Lower leg skin (tissue), 3 donors: ENCODE measurements at regions not wholly inside any gene's neighbourhood (a gene's known extent, or its start where the extent isn't known, plus 50 kb on each side); places are given as distances from the start of the nearest gene placed in this dataset.

ENCODE experiments used
- POLR2A ChIP-seq, 2 donors: fragments of 450-650 bp; IDR thresholded peaks; one replicate each; pipeline ENCODE4 v1.6.1; 2016 to 2017; ENCODE audit warnings: antibody characterized with exemption in 2 of 2, mild to moderate bottlenecking in 1 of 2, moderate library complexity in 1 of 2
- TF ChIP-seq, protein P1 (sequence below), 3 donors: fragments of 450-650 bp; IDR thresholded peaks; one replicate each; pipeline ENCODE4 v1.5.1; 2016; ENCODE audit warnings: antibody characterized with exemption in 3 of 3, mild to moderate bottlenecking in 3 of 3, moderate library complexity in 2 of 3

DNA sequence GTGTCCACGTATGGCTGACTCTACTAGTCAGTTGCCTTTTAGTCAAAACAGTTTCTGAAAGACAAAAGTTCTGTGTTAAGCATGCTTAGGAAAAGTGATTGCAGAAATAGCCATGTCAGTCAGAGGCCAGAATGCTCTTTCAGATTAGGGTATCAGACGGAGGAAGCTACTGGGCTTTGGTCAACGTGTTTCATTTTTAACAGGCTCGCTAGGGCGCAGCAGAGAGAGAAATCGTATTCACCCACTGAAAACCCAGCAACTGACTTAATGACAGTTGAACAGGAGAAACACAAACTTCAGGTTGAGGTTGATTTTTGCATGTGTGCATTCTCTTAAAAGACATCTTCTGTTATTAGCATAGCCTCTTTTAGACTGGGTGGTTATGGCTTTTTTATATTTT, 322.6 kb upstream of the KIAA1217 start:
- TF ChIP-seq, protein P1, sequence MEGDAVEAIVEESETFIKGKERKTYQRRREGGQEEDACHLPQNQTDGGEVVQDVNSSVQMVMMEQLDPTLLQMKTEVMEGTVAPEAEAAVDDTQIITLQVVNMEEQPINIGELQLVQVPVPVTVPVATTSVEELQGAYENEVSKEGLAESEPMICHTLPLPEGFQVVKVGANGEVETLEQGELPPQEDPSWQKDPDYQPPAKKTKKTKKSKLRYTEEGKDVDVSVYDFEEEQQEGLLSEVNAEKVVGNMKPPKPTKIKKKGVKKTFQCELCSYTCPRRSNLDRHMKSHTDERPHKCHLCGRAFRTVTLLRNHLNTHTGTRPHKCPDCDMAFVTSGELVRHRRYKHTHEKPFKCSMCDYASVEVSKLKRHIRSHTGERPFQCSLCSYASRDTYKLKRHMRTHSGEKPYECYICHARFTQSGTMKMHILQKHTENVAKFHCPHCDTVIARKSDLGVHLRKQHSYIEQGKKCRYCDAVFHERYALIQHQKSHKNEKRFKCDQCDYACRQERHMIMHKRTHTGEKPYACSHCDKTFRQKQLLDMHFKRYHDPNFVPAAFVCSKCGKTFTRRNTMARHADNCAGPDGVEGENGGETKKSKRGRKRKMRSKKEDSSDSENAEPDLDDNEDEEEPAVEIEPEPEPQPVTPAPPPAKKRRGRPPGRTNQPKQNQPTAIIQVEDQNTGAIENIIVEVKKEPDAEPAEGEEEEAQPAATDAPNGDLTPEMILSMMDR (IDR thresholded peaks at IDR 0.05): no peak
- TF ChIP-seq POLR2A (IDR thresholded peaks at IDR 0.05): no peak
